Suprapubic skin (tissue), 4 donors: ENCODE measurements at regions not wholly inside any gene's neighbourhood (a gene's known extent, or its start where the extent isn't known, plus 50 kb on each side); places are given as distances from the start of the nearest gene placed in this dataset.
A peak's percentile ranks its signal among the peaks of the same experiment; 100 is the strongest.

ENCODE experiments used
- DNase-seq, 2 donors: peaks; one replicate each; pipeline ENCODE4 v3.0.0-alpha.2; 2019; ENCODE audit warnings: low spot score in 2 of 2
- H3K27ac ChIP-seq: fragments of 200-600 bp; sonication (generic); one replicate; pipeline ENCODE4 v1.5.1; 2019
- H3K27me3 ChIP-seq: fragments of 200-600 bp; sonication (generic); one replicate; pipeline ENCODE4 v1.5.1; 2019
- H3K36me3 ChIP-seq: fragments of 200-600 bp; sonication (generic); one replicate; pipeline ENCODE4 v1.5.1; 2019
- H3K4me1 ChIP-seq: fragments of 200-600 bp; sonication (generic); one replicate; pipeline ENCODE4 v1.5.1; 2019
- H3K4me3 ChIP-seq: fragments of 200-600 bp; sonication (generic); one replicate; pipeline ENCODE4 v1.5.1; 2019; ENCODE audit warnings: mild to moderate bottlenecking
- H3K9me3 ChIP-seq: fragments of 200-600 bp; sonication (generic); one replicate; pipeline ENCODE4 v1.5.1; 2019
- EP300 ChIP-seq: sonication (generic); formaldehyde crosslinking; IDR thresholded peaks from one replicate; pipeline ENCODE4 v1.6.1; 2017; ENCODE audit warnings: antibody characterized with exemption
- POLR2A ChIP-seq, 2 donors: fragments of 450-650 bp; IDR thresholded peaks; one replicate each; pipeline ENCODE4 v1.6.1; 2017; ENCODE audit warnings: antibody characterized with exemption in 2 of 2, mild to moderate bottlenecking in 2 of 2, moderate library complexity in 2 of 2
- POLR2AphosphoS5 ChIP-seq, 3 donors: sonication (generic); formaldehyde crosslinking; IDR thresholded peaks; one replicate each; pipeline ENCODE4 v1.6.1; 2017; ENCODE audit warnings: antibody characterized with exemption in 3 of 3
- WGBS: methylation state at CpG from one replicate; pipeline ENCODE4 v1.1.5; 2018; 5-methylcytosine and 5-hydroxymethylcytosine counted together
- TF ChIP-seq, protein P1 (sequence below), 2 donors: fragments of 200-600 bp in 1 of 2; fragments of 450-650 bp in 1 of 2; sonication (generic) in 1 of 2; IDR thresholded peaks; one replicate each; pipeline ENCODE4 v1.5.1; 2016 to 2019; ENCODE audit warnings: antibody characterized with exemption in 2 of 2, mild to moderate bottlenecking in 1 of 2, moderate library complexity in 1 of 2

DNA sequence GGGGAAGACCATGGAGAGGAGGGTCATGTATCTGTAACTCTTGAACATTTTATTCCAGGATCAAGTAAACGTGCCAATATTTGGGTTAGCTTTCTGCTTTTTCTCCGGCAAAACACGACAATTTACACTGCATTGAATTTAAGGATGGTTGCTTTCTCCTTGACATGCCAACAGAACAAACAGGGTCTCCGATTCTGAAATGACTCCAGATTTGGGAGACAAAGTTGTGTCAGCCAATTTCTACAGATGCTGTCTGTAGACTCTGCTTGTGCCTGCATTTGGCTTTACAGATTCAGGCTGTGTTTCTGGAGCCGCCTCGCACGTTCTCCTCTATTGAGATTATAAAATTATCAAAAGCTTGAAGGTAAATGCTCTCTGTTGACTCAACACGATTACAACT is 207.0 kb downstream of the ASMT start:
- no peak for DNase-seq
- no peaks in the 10 kb centered on the region for H3K9me3 ChIP-seq
- no peak overlapping the region for H3K4me3 ChIP-seq
- no peak overlapping the region for H3K27ac ChIP-seq
- no peaks in the 10 kb centered on the region for H3K4me1 ChIP-seq
- WGBS = 90% methylated on average over 8 of the region's 8 CpGs
- TF ChIP-seq POLR2A (IDR thresholded peaks at IDR 0.05) (no peak), EP300 (no peak), POLR2AphosphoS5 (IDR thresholded peaks at IDR 0.05) (no peak)
- TF ChIP-seq, protein P1, sequence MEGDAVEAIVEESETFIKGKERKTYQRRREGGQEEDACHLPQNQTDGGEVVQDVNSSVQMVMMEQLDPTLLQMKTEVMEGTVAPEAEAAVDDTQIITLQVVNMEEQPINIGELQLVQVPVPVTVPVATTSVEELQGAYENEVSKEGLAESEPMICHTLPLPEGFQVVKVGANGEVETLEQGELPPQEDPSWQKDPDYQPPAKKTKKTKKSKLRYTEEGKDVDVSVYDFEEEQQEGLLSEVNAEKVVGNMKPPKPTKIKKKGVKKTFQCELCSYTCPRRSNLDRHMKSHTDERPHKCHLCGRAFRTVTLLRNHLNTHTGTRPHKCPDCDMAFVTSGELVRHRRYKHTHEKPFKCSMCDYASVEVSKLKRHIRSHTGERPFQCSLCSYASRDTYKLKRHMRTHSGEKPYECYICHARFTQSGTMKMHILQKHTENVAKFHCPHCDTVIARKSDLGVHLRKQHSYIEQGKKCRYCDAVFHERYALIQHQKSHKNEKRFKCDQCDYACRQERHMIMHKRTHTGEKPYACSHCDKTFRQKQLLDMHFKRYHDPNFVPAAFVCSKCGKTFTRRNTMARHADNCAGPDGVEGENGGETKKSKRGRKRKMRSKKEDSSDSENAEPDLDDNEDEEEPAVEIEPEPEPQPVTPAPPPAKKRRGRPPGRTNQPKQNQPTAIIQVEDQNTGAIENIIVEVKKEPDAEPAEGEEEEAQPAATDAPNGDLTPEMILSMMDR (IDR thresholded peaks at IDR 0.05) = no peak
- H3K27me3 ChIP-seq = no peaks in the 10 kb centered on the region
- no peaks in the 10 kb centered on the region for H3K36me3 ChIP-seq

DNA sequence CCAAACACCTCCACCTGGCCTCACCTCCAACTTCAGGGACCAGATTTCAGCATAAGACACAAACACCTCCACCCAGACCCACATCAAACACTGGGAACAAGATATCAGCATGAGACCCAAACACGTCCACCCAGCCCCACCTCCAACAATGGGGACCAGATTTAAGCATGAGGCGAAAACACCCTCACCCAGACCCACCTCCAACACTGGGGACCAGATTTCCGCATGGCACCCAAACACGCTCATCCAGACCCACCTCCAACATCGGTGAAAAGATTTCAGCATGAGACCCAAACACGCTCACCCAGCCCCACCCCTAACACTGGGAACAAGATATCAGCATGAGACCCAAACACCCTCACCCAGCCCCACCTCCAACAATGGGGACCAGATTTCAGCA is 210.0 kb downstream of the ASMT start:
- Histone ChIP-seq H3K27ac (no peak overlapping the region), H3K4me3 (no peak overlapping the region), H3K9me3 (no peaks in the 10 kb centered on the region), H3K36me3 (no peaks in the 10 kb centered on the region), H3K4me1 (no peaks in the 10 kb centered on the region), H3K27me3 (no peaks in the 10 kb centered on the region)
- TF ChIP-seq, protein P1 (IDR thresholded peaks at IDR 0.05) = no peak
- TF ChIP-seq POLR2A (IDR thresholded peaks at IDR 0.05) (no peak), EP300 (no peak), POLR2AphosphoS5 (IDR thresholded peaks at IDR 0.05) (no peak)
- peak in 1 of 2 donors; percentile 34 for DNase-seq
- WGBS = 93% methylated on average over 5 of the region's 6 CpGs

DNA sequence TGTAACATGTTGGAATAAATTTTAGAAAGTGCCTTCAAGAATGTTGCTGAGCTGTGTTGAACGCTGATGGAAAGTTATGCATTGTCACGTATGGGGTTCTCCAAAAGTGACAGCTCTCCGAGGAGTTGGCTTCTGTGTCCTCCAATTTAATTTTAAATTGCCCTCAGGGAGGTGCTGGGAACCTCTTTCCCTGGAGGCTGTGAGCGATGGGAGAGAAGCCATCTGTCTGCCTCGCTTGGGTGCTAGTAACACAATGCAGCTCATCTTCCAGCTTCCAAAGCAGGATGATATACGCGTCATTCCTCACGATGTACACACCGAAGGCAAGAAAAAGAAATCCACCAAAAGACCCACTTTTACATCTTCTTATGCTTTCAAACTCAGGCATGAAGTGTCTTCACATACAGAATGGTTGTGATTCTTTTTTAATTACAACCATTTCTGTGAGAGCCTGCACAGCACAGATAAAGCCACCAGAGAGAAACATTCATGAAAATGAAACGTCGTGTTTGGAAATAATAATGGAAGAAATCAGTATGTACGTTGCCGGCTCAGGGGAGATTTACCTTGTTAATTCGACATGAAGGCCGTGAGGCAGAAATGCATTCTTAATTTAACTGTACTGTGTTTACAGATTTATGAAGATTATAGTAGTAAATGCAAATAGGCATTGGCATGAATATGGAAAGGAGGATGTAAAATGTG is 218.9 kb downstream of the ASMT start:
- no peaks in the 10 kb centered on the region for H3K27me3 ChIP-seq
- H3K4me3 ChIP-seq = no peak overlapping the region
- no peak overlapping the region for H3K27ac ChIP-seq
- no peaks in the 10 kb centered on the region for H3K9me3 ChIP-seq
- TF ChIP-seq EP300 = no peak
- no peak for TF ChIP-seq POLR2AphosphoS5 (IDR thresholded peaks at IDR 0.05)
- TF ChIP-seq, protein P1 (IDR thresholded peaks at IDR 0.05) = no peak
- no peak for TF ChIP-seq POLR2A (IDR thresholded peaks at IDR 0.05)
- no peak for DNase-seq
- H3K4me1 ChIP-seq = no peaks in the 10 kb centered on the region
- 78% methylated on average over 15 of the region's 15 CpGs for WGBS
- no peaks in the 10 kb centered on the region for H3K36me3 ChIP-seq

DNA sequence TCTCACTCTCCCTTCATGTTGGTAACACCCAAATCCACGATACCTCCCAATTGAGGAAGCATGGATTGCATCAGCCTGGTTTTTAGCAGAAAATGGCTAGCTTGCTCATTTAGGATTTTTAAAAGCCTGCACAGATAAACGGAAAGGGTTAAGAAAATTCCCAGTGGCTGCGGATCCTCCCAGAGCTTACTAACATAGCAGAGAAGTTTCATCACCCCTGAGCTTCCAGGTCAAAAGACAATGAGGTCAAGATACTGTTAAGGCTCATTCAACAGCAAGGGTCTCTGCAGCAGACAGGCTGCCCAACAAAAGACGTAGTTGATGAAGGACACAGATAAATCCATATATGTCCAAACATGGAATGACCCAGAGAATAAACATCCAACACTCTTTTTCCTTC is 220.2 kb downstream of the ASMT start:
- H3K27ac ChIP-seq = no peak overlapping the region
- no peaks in the 10 kb centered on the region for H3K36me3 ChIP-seq
- TF ChIP-seq POLR2A (IDR thresholded peaks at IDR 0.05) (no peak), POLR2AphosphoS5 (IDR thresholded peaks at IDR 0.05) (no peak), EP300 (no peak)
- TF ChIP-seq, protein P1 (IDR thresholded peaks at IDR 0.05) = no peak
- WGBS = 53% methylated on average over 4 of the region's 4 CpGs
- no peaks in the 10 kb centered on the region for H3K4me1 ChIP-seq
- H3K4me3 ChIP-seq = no peak overlapping the region
- DNase-seq = no peak
- no peaks in the 10 kb centered on the region for H3K9me3 ChIP-seq
- H3K27me3 ChIP-seq = no peaks in the 10 kb centered on the region

DNA sequence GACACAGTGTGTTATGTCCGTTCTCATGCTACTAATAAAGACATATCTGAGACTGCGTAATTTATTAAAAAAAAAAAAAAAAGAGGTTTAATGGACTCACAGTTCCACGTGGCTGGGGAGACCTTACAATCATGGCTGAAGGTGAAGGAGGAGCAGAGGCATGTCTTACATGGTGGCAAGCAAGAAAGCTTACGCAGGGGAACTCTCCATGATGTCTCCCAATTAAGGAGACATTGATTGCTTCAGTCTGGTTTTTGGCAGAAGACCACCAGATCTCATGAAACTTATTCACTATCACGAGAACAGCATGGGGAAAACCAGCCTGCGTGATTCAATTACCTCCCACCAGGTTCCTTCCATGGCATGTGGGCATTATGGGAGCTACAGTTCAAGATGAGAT is 221.8 kb downstream of the ASMT start:
- WGBS = 92% methylated on average over 6 of the region's 6 CpGs

More for the DNA sequence above, 221.8 kb downstream of the ASMT start:
- Histone ChIP-seq H3K36me3 (no peaks in the 10 kb centered on the region), H3K4me1 (no peaks in the 10 kb centered on the region), H3K4me3 (no peak overlapping the region), H3K9me3 (no peaks in the 10 kb centered on the region), H3K27ac (no peak overlapping the region), H3K27me3 (no peaks in the 10 kb centered on the region)
- no peak for DNase-seq
- TF ChIP-seq POLR2A (IDR thresholded peaks at IDR 0.05) (no peak), EP300 (no peak), POLR2AphosphoS5 (IDR thresholded peaks at IDR 0.05) (no peak)
- TF ChIP-seq, protein P1 (IDR thresholded peaks at IDR 0.05) = no peak
